OCI-LY3 (cell line): ENCODE measurements at regions not wholly inside any gene's neighbourhood (a gene's known extent, or its start where the extent isn't known, plus 50 kb on each side); places are given as distances from the start of the nearest gene placed in this dataset.

ENCODE experiments used
- CTCF ChIP-seq: fragments of 200-600, 300-600 bp; sonication (generic); IDR thresholded peaks from 2 replicates; pipeline ENCODE4 v1.5.1; 2014; ENCODE audit warnings: antibody characterized with exemption, low read length, low read depth
- EZH2phosphoT487 ChIP-seq: fragments of 200-600 bp; shearing (Covaris generic); IDR thresholded peaks from 2 replicates; pipeline ENCODE4 v1.6.1; 2018; ENCODE audit warnings: antibody characterized with exemption, mixed run types, low read depth

- TF ChIP-seq CTCF (no peak), EZH2phosphoT487 (no peak)
Measured at GRCh38 chr1:195594773-195595172, 1013.5 kb downstream of the KCNT2 start.
